ENCODE measurements at regions not wholly inside any gene's neighbourhood (a gene's known extent, or its start where the extent isn't known, plus 50 kb on each side); places are given as distances from the start of the nearest gene placed in this dataset.

GRCh38 chr14:85235868-85236267 is 294.1 kb upstream of the FLRT2 start:
- TF ChIP-seq, protein P1, sequence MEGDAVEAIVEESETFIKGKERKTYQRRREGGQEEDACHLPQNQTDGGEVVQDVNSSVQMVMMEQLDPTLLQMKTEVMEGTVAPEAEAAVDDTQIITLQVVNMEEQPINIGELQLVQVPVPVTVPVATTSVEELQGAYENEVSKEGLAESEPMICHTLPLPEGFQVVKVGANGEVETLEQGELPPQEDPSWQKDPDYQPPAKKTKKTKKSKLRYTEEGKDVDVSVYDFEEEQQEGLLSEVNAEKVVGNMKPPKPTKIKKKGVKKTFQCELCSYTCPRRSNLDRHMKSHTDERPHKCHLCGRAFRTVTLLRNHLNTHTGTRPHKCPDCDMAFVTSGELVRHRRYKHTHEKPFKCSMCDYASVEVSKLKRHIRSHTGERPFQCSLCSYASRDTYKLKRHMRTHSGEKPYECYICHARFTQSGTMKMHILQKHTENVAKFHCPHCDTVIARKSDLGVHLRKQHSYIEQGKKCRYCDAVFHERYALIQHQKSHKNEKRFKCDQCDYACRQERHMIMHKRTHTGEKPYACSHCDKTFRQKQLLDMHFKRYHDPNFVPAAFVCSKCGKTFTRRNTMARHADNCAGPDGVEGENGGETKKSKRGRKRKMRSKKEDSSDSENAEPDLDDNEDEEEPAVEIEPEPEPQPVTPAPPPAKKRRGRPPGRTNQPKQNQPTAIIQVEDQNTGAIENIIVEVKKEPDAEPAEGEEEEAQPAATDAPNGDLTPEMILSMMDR (conservative IDR thresholded peaks at IDR 0.05 in 1 of 2, IDR thresholded peaks at IDR 0.05 in 1 of 2; ENCODE audit: extremely low read depth in 1 of 2, insufficient read depth in 1 of 2, low read depth in 1 of 2, low read length in 2 of 2) = no peak
- no peak for TF ChIP-seq EZH2 (IDR thresholded peaks at IDR 0.05; ENCODE audit: borderline replicate concordance, low read length)

Data from mammary epithelial cell (primary cell).